SU-DHL-6 (cell line): ENCODE measurements at regions not wholly inside any gene's neighbourhood (a gene's known extent, or its start where the extent isn't known, plus 50 kb on each side); places are given as distances from the start of the nearest gene placed in this dataset.

Experiments used
- CTCF ChIP-seq: fragments of 200-600 bp; sonication (generic); IDR thresholded peaks from one replicate; pipeline ENCODE4 v1.5.1; 2017; ENCODE audit warnings: antibody characterized with exemption, mild to moderate bottlenecking, low read length, moderate library complexity; ENCODE audit not compliant: insufficient read depth, poor library complexity, severe bottlenecking
- EZH2phosphoT487 ChIP-seq: fragments of 200-600 bp; sonication (generic), shearing (Covaris generic); conservative IDR thresholded peaks from 2 replicates; pipeline ENCODE4 v1.6.1; 2018; ENCODE audit warnings: mild to moderate bottlenecking, antibody characterized with exemption, low read length, moderate library complexity, mixed read lengths

- TF ChIP-seq CTCF (no peak), EZH2phosphoT487 (no peak)
These were observed 343.1 kb downstream of the TFAP2A start for GRCh38 chr6:10071631-10072220.
